Stimulated activated CD4-positive, alpha-beta T cell treated with anti-CD3 and anti-CD28 coated beads, Interleukin-2, amount 100 ng/mL, for 24 hours (primary cell): ENCODE measurements at regions not wholly inside any gene's neighbourhood (a gene's known extent, or its start where the extent isn't known, plus 50 kb on each side); places are given as distances from the start of the nearest gene placed in this dataset.

Experiments
- DNase-seq, 2 donors: peaks; one replicate each; pipeline ENCODE4 v3.0.0-alpha.2; 2020

- DNase-seq, result no peak
These were observed 81.9 kb downstream of the PJA1 start for GRCh38 chrX:69083361-69083760.

DNA sequence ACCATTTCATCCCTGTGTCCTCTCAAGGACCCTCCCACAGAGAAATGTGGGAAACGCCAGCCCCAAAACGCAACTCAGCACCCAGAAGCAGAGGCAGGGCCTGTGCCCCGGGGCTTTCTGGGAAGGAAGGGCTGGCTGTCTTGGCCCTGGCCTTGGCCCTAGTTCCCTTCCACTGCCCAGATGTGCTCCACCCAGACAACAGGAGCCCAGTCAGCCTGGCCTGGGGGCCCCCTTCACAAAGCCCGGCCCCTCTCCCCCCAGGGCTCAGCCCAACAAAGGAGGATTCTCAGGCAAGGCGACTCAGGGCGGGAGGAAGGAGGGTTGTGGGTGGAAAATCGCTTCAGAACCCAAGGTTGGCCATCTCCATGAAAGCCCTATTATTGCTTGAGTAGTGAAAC is 82.5 kb downstream of the PJA1 start:
- DNase-seq, result no peak

GRCh38 chrX:69082055-69082752 is 83.0 kb downstream of the PJA1 start:
- no peak for DNase-seq

GRCh38 chrX:69080855-69081465 is 84.3 kb downstream of the PJA1 start:
- no peak for DNase-seq

- DNase-seq, result no peak
These were observed 86.0 kb downstream of the PJA1 start for GRCh38 chrX:69079268-69079667.

DNA sequence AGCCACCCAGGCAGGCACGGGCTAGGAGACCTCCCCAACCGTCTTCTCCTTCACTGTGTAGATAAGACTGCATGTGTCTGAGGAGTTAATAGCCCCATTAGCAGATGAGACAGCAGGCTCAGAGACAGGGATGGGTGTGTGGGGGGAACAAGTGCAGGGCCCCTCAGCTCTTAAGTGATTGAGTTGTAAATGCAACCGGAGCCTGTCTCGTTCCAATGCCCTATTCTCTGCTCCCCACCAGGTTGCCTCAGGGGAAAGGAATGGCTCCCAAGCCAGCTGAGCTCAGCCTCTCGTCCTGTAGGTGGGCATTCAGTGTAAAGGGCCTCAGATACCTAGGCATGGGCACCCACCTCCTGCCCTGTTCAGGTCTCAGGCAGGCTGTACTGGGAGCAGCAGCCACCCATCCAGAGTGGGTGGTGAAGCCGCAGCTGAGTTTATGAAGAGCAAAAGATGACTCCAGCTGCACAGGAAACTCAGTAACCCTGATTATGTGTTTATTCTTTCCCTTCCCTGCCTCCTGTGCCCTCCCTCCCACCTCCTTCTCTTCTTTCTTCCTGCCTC is 87.3 kb downstream of the PJA1 start:
- no peak for DNase-seq

DNA sequence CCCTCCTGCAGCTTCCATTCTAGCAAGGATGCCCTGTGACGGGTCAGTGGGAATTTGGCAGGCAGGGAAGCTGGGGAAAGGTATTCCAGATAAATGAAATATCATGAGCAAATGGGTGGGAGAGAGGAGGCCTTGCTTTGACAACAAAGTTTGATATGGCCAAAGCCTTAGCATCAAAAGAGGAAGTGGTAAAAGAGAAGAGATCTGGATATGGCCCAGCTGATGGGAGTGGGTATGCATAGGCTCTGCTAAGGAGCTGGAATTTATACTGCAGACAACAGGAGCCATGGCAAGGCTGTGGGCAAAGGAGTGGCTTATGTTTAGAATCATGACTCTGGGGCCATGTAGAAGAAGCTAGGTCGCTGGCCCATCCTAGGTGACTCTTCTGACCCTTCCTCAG is 89.2 kb downstream of the PJA1 start:
- DNase-seq, result no peak

- no peak for DNase-seq
These were observed 90.5 kb downstream of the PJA1 start for GRCh38 chrX:69074726-69075125.

GRCh38 chrX:69073721-69074120 is 91.5 kb downstream of the PJA1 start:
- DNase-seq, result no peak

GRCh38 chrX:69073241-69073640 is 92.0 kb downstream of the PJA1 start:
- DNase-seq, result no peak

GRCh38 chrX:69072486-69073006 is 92.7 kb downstream of the PJA1 start:
- DNase-seq, result no peak

DNA sequence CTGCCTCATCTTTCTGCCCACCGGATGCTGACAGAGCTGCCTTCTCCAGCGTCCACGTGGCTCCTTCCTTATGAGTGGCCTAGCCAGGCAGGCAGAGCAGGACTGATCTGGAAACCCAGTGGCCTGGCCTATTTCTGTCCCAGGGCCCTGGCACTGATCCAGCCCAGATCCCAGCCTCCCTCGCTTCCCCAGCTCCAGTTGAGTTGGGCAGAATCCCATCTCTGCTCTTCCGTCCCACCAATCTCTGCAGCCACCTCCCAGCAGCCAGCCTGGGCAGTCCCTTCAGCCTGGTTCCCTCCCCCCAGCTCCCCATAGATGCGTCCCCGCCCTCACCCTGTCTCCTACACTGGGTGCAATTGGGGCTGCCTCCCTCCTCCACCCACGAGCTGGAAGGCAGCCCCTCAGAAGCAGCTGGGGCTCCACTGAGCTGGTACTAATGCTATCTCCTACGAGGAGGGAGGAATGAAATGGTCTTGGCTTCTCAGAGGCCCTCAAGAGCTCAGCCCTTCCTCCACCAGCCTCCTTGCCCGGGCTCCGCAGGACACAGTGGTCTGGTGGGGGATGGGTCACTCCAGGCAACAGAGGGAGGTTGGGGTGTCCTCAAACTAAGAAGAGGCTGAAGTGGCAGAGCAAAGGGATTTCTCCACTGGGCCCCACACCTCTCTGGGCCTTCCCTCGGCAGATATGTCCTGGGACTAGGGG is 94.2 kb downstream of the PJA1 start:
- no peak for DNase-seq

- DNase-seq, result no peak
These were observed 95.4 kb downstream of the PJA1 start for GRCh38 chrX:69069876-69070275.

DNA sequence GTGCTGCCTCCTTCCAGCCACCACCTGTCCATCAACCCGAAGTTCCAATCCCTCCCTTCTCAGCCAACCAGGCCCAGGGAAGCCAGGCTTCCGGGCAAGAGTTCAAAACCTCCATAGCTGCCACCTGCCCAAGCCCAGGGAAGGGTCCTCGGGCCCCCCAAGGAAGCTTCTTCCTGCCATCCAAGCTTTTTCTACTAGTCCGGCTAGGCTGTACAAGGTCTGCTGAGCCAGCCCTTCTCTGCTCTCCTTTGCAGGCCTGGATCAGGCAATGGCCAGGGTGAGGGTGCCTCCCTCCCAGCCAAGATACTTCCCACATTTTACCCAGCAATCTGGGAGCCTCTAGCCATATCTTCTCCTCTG is 96.2 kb downstream of the PJA1 start:
- DNase-seq, result no peak

DNA sequence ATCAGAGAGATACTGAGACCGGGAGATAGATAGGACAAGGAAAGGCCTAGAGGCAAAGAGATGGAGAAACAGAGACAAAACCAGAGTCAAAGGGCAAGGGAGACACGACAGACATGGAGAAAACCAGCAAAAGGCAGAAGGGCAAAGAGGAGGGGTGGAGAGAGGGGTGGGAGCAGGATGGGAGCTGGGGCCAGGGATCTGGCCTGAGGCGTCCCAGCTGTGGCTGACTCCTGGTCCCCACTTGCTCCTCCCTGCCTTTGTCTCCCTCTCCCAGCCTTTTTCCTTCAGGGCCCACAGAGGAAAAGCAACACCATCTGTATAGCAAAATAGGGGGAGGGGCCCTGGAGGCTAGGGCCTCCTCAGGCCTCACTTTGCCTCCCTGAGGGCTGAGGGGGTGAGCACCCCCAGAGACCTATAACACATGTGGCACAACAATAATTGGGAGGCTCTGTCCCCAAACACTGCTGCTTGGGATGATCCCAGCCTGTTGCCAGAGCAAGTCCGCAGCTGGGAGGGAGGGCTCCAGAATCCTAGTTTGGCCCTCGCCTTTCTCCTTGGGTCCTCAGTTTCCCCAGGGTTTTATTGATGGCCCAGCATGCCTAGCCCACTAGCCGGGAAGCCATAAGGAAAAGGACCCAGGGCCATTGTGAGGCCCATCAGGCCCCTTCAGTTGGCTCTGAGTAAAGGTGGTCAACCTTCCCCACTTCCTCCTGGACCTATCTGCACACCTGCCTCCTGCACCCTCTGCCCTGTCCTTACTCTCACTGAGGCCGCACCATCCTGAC is 96.8 kb downstream of the PJA1 start:
- DNase-seq, result no peak

- DNase-seq, result no peak
These were observed 97.4 kb downstream of the PJA1 start for GRCh38 chrX:69067841-69068240.

- no peak for DNase-seq
These were observed 98.2 kb downstream of the PJA1 start for GRCh38 chrX:69066966-69067525.

DNA sequence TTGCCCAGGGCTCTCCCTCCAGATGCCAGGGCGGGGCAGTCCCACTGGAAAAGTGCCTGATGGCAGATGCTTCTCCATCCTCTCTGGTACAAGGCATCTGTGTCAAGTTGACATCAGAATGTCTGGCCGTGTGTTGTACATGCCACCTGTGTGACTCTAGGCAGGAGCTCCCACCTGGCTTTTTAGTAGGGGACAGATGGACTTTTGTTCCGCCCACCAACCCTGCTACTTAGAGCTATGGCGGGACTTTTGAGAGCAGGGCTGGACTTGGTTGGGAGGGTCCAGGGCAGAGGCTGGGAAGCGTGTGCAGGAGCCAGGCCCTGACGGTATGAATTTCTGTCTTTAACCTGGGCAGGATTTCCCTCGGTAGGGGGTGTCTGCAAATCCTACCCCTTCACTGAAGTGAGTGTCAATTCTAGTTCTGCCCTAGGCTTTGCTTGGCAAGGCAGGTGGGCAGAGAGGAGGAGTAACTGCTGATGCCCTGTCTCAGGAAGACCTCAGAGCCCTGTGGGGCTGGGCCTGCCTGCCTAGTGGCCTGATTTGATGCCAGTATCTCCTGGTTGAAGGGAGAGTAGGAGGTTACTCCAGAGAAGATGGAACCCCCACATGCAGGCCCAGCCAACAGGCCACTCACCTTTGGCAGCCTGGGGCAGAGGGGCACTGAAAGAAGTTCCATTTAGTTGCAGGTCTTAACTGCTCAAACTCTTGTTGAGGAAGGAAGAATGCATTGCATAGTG is 99.1 kb downstream of the PJA1 start:
- no peak for DNase-seq

- DNase-seq, result no peak
These were observed 99.8 kb downstream of the PJA1 start for GRCh38 chrX:69065451-69065850.

DNA sequence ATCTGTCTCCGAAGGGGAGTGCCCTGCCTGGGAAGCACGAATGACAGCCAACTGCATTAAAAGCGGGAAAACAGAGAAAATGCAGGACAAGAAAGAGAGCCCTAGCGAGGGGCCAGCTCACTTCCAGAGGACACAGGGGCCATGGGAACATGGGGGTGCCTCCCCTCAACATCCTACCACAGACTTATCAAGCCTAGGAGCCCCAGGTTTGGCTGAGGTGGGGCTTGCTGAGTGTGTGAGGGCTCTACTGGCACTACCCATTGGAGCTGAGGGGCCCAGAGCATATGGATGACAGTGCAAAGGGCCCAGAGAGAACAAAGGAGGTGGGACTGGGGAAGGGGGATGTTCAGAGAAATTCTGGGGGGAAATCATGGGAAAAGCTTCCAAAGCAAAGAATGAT is 101.8 kb downstream of the PJA1 start:
- DNase-seq, result no peak

GRCh38 chrX:69062493-69062892 is 102.8 kb downstream of the PJA1 start:
- DNase-seq, result no peak
